Lower leg skin (tissue), 4 donors: ENCODE measurements at regions not wholly inside any gene's neighbourhood (a gene's known extent, or its start where the extent isn't known, plus 50 kb on each side); places are given as distances from the start of the nearest gene placed in this dataset.

Source experiments
- DNase-seq, 2 donors: peaks; one replicate each; pipeline ENCODE4 v3.0.0-alpha.2; 2019; ENCODE audit warnings: low spot score in 2 of 2
- H3K4me3 ChIP-seq: fragments of 200-600 bp; sonication (generic); 2 replicates; pipeline ENCODE4 v1.5.1; 2017; ENCODE audit warnings: mild to moderate bottlenecking, low read depth; ENCODE audit not compliant: poor library complexity, severe bottlenecking
- CTCF ChIP-seq, 3 donors: fragments of 450-650 bp; IDR thresholded peaks; one replicate each; pipeline ENCODE4 v1.5.1; 2016; ENCODE audit warnings: antibody characterized with exemption in 3 of 3, mild to moderate bottlenecking in 3 of 3, moderate library complexity in 2 of 3
- POLR2A ChIP-seq, 2 donors: fragments of 450-650 bp; IDR thresholded peaks; one replicate each; pipeline ENCODE4 v1.6.1; 2016 to 2017; ENCODE audit warnings: antibody characterized with exemption in 2 of 2, mild to moderate bottlenecking in 1 of 2, moderate library complexity in 1 of 2
- WGBS, 2 donors: methylation state at CpG; one replicate each; pipeline ENCODE4 v1.1.5; 2018; 5-methylcytosine and 5-hydroxymethylcytosine counted together
- intact Hi-C: fragments of 100-400 bp; cut with DNase I; formaldehyde crosslinking; loops from one replicate; pipeline ENCODE4 v1.15.0; 2023; ENCODE audit warnings: low total_unique reads

- no peak for TF ChIP-seq CTCF (IDR thresholded peaks at IDR 0.05)
- no peak for TF ChIP-seq POLR2A (IDR thresholded peaks at IDR 0.05)
- H3K4me3 ChIP-seq: no peak overlapping the region
- 49 to 72% methylated on average over 4 of the region's 4 CpGs for WGBS, 2 donors
- no peak for DNase-seq
- intact Hi-C loops: no loop called here
Measured at GRCh38 chr12:19891936-19892591, 452.8 kb downstream of the AEBP2 start.

GRCh38 chr12:19893514-19893913 lies 454.2 kb downstream of the AEBP2 start:
- WGBS, 2 donors: 85 to 92% methylated on average over 1 of the region's 1 CpG
- DNase-seq: no peak
- TF ChIP-seq POLR2A (IDR thresholded peaks at IDR 0.05): no peak
- intact Hi-C loops: no loop called here
- H3K4me3 ChIP-seq: no peak overlapping the region

- WGBS, 2 donors: 14 to 15% methylated on average over 1 of the region's 1 CpG
- intact Hi-C loops: no loop called here
Measured at GRCh38 chr12:19894050-19894449, 454.8 kb downstream of the AEBP2 start.

GRCh38 chr12:19894803-19895202 lies 455.5 kb downstream of the AEBP2 start:
- WGBS, 2 donors: 50 to 54% methylated on average over 5 of the region's 5 CpGs
- no peak for TF ChIP-seq POLR2A (IDR thresholded peaks at IDR 0.05)
- no peak for TF ChIP-seq CTCF (IDR thresholded peaks at IDR 0.05)
- intact Hi-C loops: no loop called here
- no peak for DNase-seq
- no peak overlapping the region for H3K4me3 ChIP-seq

More at GRCh38 chr12:19894050-19894449, 454.8 kb downstream of the AEBP2 start:
- no peak for DNase-seq
- no peak for TF ChIP-seq CTCF (IDR thresholded peaks at IDR 0.05)
- TF ChIP-seq POLR2A (IDR thresholded peaks at IDR 0.05): no peak
- H3K4me3 ChIP-seq: no peak overlapping the region

DNA sequence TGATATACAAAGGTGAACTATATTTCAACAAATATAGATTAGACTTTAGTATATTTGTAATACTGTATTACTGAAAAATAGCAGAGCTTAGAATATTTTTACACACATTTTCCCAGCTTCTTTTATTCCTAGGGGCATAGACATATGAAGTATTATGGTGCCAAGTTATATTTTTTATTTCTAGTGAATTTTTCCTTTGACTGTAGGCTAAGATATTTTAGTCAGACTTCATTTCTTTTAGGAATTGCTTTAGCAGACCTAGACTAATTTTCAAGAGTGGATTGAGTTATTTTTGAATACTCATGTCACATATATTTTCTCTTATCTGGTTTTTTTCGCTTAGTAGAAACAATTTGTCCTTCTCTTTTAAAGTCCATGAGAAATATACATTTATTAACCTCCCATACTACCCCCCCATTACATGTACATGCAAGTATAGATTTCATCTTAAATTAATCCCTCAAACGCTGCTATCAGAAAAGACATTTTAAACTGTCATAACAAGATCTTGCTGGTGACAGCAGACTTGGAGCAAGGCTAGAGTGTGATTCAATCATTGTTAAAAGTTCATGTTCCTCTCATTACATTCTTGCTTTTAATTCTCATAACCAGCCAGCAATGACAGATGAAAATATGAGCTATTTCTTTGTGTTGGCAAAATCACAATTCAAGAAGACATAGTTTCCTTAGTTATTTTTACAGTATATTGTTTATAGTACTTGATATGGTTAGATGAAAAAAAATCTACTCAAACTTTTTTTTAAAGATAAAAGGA lies 456.1 kb downstream of the AEBP2 start:
- no peak for TF ChIP-seq POLR2A (IDR thresholded peaks at IDR 0.05)
- no peak for TF ChIP-seq CTCF (IDR thresholded peaks at IDR 0.05)
- DNase-seq: no peak
- H3K4me3 ChIP-seq: no peak overlapping the region
- intact Hi-C loops: no loop called here
- WGBS, 2 donors: 45 to 49% methylated on average over 2 of the region's 2 CpGs

GRCh38 chr12:19896041-19896440 lies 456.7 kb downstream of the AEBP2 start:
- TF ChIP-seq CTCF (IDR thresholded peaks at IDR 0.05) (no peak), POLR2A (IDR thresholded peaks at IDR 0.05) (no peak)

More at GRCh38 chr12:19896041-19896440, 456.7 kb downstream of the AEBP2 start:
- intact Hi-C loops: no loop called here
- no peak for DNase-seq
- 82 to 87% methylated on average over 1 of the region's 1 CpG for WGBS, 2 donors
- H3K4me3 ChIP-seq: no peak overlapping the region
